Activated CD4-positive, CD25-positive, alpha-beta regulatory T cell (primary cell): ENCODE measurements at regions not wholly inside any gene's neighbourhood (a gene's known extent, or its start where the extent isn't known, plus 50 kb on each side); places are given as distances from the start of the nearest gene placed in this dataset.
"Not testable (repeated sequence)": the region's sequence is repeated elsewhere in the genome, so short reads cannot be mapped to it uniquely, and the experiment has no call there.

Experiments used
- DNase-seq, 4 experiments: peaks; one replicate each; lab custom pipeline; 2025; lab: John Stamatoyannopoulos, UW

DNA sequence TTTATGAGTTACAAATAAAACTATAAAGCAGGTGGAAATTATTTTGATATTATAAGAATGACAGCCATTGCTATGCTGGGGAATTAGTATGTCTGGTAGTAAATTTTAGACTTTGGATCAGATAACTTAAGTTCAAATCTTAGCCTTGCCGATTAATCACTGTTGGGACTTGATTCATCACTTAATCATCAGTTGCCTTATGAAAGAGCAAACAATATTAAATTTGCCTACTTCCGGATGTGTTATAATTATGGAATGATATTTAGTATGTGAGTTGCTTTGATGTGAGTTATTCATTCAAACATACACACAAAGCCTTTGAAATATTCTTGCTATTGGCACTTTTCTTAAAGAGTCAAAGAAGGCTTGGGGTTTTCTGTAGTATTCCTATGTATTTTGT is 717.7 kb downstream of the BRINP1 start:
- no peak for DNase-seq

DNA sequence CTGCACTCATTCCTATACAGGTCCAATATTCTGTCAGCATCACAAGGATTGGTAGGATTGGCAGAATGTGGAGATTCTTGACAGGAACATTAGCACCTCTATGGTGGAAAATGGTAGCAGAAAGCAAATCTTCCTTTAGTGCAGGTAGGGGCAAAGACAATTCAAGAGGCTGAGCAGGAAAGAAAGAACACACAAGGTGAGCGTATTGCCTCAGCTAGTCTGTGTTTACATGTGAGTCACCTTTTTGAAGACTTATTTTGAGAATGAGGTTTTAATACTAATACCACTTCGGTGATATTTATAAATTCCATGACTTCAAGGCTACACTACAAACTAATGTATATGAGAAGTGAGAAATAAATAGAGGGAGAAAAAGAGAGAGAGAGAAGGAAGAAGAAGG is 717.0 kb downstream of the BRINP1 start:
- DNase-seq = no peak

DNA sequence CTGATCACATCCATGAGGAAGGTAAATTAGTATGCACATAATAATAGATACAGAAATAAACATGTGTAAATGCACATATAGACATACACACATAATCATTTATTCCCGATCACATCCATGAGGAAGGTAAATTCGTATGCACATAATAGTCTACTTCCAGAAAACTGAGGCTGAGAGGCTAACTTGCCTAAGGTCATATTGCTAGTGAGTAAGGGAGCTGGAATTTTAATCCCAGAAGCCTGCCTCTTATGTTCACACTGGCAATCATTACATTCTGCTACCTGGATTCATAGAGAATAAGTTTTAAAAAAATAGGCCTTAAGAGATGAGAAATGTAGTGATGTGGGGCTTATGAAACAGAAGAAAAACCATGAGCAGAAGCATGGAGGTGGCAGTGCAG is 716.3 kb downstream of the BRINP1 start:
- no peak for DNase-seq

DNA sequence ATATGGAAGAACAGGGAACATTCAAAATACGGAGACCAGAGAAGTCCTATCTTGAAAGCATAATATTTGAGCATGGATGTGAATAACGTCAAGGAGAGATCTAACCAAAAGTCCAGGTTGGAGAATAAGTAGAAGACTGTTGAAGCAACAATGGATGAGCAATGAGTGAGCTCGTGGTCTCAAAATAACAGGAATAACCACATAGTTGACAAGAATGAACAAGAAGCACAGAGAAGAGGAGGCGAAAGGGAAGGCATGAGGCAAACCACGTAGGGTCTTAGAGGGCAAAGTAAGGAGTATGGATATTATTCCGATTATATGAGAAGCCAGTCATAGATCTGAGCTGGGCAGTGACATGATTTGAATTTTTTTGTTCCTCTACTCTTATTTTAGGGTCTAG is 710.2 kb downstream of the BRINP1 start:
- DNase-seq = no peak

DNA sequence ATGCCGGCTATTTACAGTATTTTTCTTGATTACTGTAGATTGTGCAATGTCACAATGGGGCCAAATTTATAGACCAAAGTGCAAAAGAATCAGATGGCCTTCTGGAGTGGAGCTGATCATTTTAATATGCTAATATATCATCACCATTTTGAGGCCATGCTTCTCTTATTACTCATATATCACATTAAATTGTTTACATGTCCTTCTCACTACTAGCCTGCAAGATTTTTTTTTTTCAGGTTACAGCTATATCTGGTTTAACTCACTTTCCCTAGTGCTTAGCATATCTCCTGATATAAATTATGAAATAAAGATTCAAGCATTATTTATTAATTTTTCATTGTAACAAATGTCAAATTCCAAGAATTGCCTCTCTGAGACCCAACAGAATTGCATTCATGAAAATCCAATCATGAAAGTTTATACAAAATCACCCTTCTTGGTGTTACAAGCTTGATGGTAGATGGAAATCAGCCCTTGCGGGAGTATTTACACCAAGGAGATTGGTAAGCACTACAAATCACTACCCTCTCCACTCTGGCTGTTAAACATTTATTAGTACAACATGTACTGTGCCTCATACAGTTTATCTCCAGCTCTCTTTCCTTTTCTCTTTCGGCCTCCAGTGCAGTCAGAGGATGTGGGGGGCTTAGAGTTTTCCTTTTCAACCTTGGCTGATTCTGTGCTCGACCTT is 703.9 kb downstream of the BRINP1 start:
- no peak for DNase-seq

DNA sequence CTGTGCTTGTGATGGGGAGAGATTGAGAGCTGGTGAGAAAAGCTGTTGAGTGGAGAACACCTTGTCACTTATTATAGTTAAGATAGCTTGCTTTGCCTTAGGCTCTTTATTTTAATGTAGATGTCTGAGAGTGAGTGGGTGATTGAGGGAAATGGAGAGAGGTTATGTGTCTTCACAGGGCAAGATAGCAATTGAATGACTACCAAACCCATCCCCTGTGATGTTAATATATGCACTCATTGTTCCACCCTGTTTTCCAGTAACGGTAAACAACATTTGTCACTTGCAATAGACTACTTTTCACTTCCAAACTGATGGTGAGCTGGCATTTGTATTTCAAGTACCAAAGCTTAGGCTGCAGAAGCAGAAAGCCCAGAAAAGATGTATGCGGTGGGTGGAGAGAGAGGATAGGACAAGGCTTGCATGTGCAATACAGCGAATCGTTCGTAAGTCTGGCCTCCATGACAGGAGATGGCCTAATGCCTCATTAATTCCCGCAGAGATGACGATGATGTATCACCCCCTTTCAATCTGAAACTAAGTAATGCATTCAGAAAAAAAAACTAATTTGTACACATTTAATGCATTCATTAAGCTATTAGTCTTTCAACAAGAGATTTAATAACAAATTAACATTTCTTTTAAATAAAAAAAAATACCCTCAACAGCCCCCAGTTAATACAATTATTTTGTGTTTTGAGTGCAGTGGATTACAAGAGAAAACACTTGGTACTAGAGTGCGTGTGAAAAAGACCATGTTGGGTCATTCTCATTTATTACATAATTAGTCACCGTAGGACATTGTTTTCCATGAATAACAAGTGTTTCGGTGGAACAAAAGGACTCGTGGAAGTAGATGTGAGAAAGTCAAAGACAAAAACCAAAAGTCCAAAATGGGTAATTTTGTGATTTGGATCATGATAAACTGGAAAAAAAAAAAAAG is 699.0 kb downstream of the BRINP1 start:
- no peak for DNase-seq

DNA sequence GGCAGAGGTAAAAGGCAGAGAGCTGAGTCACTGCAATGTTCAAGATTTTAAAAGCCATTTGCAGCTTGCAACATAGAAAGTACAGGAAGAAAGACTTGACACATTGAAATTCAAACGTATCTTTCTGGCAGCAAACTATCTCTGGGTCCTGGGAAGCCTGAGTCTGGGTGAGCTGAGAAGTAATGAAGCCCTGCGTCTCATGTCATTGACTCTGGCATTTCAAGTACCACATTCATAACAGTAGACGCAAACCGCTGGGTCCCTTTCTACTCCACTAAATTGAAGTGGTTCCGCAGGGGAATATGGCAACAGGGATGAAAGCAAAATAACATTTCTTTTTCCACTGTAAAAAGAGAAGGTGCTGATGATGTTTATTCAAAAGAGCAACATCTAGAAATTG is 694.3 kb downstream of the BRINP1 start:
- DNase-seq = no peak

DNA sequence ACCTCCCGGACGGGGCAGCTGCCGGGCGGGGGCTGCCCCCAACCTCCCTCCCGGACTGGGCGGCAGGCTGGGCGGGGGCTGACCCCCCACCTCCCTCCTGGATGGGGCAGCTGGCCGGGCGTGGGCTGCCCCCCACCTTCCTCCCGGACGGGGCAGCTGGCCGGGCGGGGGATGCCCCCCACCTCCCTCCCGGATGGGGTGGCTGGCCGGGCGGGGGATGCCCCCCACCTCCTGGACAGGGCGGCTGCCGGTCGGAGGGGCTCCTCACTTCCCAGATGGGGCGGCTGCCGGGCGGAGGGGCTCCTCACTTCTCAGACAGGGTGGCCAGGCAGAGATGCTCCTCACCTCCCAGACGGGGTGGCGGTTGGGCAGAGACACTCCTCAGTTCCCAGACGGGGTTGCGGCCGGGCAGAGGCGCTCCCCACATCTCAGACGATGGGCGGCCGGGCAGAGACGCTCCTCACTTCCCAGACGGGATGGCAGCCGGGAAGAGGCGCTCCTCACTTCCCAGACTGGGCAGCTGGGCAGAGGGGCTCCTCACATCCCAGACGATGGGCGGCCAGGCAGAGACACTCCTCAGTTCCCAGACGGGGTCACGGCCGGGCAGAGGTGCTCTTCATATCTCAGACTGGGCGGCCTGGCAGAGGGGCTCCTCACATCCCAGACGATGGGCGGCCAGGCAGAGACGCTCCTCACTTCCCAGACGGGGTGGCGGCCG is 691.1 kb downstream of the BRINP1 start:
- DNase-seq = not testable (repeated sequence)

DNA sequence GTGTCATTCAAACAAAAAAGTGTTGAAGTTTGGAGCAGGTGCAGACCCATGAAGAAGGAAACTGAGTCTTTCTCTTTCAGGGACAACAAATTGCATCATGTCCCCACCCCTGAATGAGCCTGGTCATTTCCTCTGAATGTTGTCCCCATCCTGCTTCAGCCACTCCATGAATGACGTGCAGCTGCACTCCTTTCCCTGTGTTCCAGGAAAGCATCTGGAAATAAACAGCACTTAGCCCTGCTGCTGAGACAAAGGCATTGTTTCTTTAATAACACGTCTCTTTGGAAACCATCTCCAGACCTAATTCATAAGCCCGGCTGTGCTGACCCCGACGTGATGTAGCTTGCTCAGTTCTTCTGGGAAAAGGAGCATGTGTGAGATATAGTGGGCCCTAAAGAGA is 682.3 kb downstream of the BRINP1 start:
- DNase-seq = no peak

DNA sequence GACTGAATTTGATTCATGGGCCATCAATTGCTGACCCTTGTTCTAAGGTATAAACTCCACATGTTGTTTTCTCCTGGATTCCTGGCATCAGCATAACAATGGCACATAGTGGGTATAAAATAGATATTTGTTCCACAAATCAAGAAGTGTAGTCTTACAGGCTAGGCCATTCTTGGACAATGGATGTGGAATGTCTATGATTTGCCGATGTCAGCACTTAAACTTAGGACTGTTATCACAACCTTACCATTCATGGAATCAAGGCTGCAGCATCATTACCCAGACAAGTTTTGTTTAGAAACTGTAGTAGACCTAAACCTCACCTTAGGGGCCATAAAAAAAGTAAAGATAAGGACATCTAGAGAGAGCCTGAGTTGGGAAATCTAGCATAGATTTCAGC is 680.0 kb downstream of the BRINP1 start:
- no peak for DNase-seq

DNA sequence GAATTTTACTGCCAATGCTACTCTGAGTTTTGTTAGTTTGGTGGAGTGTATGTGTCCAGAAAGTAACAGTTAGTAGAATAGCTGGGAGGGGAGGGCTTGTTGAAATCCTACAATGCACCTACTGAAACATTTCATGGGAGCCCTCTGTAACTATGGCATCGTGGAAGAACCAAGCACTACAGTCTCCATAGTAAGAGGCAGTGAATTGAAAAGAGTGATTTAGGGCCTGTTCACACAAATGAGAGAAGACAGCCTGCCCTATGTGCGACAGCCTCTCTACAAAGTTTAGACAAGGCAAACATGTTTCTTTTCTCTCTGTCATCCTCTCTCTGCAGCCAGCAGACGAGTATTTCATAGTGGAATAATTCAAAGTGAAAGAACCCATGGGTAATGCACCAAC is 676.6 kb downstream of the BRINP1 start:
- no peak for DNase-seq

DNA sequence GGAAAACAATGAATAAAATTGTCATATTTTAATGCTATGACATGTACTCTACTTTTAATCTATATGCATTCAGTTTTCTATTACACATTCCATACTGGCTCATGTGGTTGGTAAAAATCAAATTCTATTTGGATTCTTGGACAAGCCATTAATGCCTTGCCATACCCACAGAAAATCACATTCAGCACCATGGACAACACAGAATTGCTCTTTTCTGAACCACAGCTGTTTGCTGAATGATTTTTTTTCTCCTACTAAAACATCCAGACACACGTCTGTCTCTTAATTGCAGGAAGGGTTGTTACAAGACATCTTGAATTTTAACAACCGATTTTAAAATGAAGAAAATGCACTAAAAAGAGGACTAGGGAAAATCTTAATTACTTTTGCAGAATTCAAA is 675.6 kb downstream of the BRINP1 start:
- DNase-seq = no peak

DNA sequence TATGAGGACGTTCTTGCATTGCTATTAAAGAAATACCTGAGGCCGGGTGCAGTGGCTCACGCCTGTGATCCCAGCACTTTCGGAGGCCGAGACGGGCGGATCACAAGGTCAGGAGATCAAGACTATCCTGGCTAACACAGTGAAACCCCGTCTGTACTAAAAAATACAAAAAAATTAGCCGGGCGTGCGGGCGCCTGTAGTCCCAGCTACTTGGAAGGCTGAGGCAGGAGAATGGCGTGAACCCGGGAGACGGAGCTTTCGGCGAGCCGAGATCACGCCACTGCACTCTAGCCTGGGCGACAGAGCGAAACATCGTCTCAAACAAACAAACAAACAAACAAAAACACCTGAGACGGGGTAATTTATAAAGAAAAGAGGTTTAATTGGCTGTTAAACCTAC is 674.0 kb downstream of the BRINP1 start:
- not testable (repeated sequence) for DNase-seq

DNA sequence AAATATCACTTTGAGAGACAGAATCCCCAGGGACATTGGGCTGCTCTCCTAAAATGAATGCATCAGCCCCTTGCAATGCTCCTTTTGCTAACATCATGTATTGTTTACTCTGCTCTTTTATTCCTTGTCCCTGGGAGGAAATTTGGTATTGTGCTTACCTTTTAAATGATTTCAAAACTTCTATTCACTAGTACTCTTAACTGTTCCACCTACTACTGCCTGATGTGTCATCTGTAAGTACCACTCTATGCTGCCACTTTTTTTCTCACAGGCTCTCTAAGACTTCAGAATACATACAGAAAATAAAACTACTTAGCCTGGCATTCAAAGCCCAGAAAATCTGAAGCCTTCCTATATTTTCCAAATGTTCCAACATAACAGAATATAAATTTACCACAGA is 667.2 kb downstream of the BRINP1 start:
- no peak for DNase-seq

DNA sequence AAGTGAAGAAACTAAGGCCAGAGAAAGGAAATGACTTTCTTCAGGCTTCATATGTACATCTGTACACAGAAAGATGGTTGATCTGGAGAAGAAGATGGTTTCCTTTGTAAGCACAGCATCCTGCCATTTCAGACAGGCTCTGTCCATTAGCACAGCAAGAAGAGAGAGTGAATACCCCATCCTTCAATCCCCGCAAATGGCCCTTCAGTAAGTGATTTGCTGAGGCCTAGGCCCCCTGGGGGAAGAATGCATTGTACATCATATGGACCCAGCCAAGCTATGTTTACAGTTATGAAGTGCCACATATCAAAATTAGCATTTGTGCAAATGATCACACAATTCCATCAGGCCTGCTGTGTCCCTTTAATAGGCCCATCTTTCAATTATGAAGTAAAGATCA is 657.4 kb downstream of the BRINP1 start:
- no peak for DNase-seq

DNA sequence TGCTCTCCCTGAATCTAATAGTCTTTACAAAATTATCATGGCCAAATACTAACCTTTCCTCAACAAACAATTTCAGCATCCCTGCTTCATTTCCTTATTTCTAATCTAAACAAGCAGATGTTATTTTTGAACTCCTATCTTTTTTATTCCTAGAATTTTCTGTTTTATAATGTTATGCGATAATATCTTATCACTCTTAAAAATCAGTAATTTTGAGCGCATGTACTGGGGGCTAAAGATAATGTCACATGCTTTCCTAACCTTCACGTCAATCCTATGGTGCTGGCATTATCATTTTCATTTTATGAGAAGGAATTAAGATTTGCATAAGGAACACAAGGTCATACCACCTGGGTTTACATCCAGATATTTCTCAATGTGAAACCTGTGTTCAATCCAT is 648.0 kb downstream of the BRINP1 start:
- no peak for DNase-seq

DNA sequence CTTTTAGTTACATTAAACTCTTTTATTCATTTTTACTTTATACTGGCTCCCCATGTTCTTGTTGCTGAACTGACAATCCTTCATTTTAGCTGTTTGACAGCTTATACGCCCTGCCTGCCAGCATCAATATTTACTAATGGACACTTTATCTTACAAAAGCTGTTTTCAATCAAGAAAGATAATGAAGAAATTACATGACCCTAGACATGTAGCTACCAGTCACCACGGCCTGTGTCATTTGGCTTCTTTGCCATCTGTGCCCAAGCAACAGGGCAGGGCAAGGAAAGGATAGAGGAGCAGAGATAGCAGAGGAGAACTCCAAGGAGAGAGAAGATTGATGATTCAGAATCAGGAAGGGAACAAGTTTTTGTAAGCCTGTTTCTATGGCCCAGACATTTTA is 647.3 kb downstream of the BRINP1 start:
- DNase-seq = no peak

DNA sequence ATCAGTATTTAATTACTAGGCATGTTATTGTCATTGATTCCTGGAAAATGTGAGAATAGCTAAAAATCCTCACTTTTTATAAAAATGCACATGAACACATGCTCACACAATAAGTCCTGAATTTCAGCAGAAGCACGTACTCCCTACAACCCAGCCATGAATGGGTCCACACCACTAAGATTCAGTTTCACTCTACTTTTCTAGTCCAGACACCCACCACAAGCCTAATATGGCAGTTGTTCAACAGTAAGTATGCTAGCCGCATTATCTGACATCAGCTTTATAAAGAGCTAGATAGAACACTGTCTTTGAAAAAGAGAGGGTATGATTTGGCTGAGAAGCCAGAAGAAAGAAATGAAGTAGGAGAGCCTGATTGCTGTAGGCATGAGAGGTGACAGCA is 639.3 kb downstream of the BRINP1 start:
- no peak for DNase-seq

DNA sequence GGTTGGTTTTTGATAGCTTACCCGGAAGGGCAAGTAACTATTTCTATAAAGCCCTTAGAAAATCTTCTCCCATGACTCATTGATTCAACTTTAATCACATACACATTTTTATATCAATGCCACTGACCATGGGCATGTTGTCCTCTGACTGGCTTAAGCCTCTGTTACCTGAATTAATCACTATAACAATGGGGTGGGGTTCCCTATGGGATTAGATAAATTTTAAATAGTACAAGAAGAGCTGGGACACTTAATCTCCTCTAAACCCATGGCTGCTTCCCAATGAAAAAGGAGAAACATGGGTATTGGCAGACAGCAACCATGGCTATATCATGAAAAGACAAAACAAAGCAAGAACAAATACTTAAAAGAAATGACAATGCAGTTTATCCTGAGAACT is 636.2 kb downstream of the BRINP1 start:
- no peak for DNase-seq

DNA sequence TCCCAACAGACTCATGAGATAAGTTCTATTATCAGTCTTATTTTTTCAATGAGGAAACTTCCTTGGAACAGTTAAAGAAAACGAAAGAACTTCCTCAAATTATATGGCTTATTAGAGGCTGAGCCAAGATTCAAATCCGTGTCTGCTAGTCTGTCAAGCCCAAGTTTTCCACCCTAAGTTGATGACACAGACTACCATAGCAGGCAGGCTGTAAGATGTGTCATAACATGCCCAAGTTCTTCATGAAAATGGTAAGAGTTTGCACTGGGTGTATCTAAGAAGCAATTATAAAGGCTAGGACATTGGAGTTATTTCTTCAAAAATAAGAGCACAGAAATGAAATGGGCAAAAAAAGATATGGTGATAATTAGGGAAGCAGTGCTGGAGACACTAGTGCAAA is 634.5 kb downstream of the BRINP1 start:
- DNase-seq = no peak

DNA sequence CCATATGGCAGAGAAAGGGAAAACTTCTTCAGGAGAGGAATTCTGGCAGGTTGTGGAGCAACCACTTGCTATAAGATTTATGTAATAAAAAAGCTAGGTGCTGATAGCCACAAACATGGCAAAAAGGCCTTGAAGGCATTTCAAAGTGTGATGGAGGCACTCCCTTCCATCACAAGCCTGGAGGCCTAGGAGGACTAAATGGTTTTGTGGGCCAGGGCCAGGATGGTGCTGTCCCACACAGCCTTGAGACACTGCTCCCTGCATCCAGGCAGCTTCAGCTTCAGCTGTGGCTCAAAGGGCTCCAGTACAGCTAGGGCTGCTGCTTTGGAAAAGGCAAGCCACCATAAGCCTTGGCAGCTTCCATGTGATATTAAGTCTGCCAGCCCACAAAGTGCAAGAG is 632.8 kb downstream of the BRINP1 start:
- no peak for DNase-seq

DNA sequence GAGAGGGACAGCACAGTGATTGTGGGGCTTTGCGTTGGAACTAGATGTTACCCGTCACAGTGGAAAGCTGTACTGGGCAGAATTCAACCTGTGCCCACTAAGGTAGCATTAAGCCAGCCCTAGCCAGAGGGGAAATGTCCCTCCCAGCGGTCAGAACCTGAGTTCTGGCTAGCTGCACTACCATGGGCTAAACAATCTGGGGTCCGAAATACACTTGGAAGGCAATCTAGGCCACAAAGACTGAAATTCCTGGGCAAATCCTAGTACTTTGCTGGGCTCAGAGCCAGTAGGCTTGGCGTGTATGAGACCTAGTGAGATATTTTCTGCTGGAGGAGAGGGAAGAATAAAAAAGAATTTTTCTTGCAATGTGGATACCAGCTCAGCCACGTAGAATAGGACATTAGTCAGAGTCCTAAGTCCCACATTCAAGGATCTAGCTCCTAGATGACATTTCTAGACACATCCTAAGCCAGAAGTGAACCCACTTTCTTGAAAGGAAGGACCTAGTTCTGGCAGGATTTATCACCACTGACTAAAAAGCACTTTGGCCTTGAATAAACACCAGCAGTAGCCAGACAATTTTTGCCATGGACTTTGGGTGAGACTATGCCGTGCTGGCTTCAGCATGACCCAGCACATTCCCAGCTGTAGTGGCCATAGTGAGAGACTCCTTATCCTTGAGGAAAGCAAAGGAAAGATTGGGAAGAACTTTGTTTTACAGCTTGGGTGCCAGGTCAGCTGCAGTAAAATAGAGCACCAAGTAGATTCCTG is 618.0 kb downstream of the BRINP1 start:
- no peak for DNase-seq
